H1 (cell line): ENCODE measurements at regions not wholly inside any gene's neighbourhood (a gene's known extent, or its start where the extent isn't known, plus 50 kb on each side); places are given as distances from the start of the nearest gene placed in this dataset.

Experiments
- CTCF ChIA-PET: fragments of 300-600 bp; sonication (Branson Sonifier 250); formaldehyde crosslinking; loops from one replicate; lab custom pipeline; 2021; ENCODE audit not compliant: partially characterized antibody; lab: Charles Lee
- POLR2A ChIA-PET: fragments of 300-600 bp; sonication (Branson Sonifier 250); formaldehyde crosslinking; loops from one replicate; lab custom pipeline; 2021; ENCODE audit warnings: inconsistent platforms; ENCODE audit not compliant: partially characterized antibody; lab: Charles Lee
- DNase-seq, 2 experiments: peaks; one replicate each; pipeline versions ENCODE4 v3.0.0 to v3.0.0-alpha.2; 2010 to 2022; ENCODE audit warnings: low spot score in 2 of 2, low read depth in 1 of 2, mixed read lengths in 1 of 2
- FAIRE-seq: peaks from 2 replicates; lab custom pipeline; 2011; peaks lifted over from hg19 to GRCh38; lab: Jason Lieb, UNC
- H2AFZ ChIP-seq: 2 replicates; pipeline ENCODE4 v1.8.1; 2012; ENCODE audit warnings: low read length, inconsistent platforms
- H2AK5ac ChIP-seq: 2 replicates; pipeline ENCODE4 v1.6.1; 2013; ENCODE audit warnings: low read depth, low read length
- H2BK120ac ChIP-seq: replicated peaks from 2 replicates; pipeline ENCODE3; 2013; ENCODE audit warnings: low read depth, low read length, inconsistent platforms
- H2BK12ac ChIP-seq: 2 replicates; pipeline ENCODE4 v1.6.1; 2013; ENCODE audit warnings: low read depth, low read length
- H2BK15ac ChIP-seq: 2 replicates; pipeline ENCODE4 v1.6.1; 2013; ENCODE audit warnings: low read length
- H2BK20ac ChIP-seq: 2 replicates; pipeline ENCODE4 v1.6.1; 2013; ENCODE audit warnings: low read length
- H2BK5ac ChIP-seq: 2 replicates; pipeline ENCODE4 v1.6.1; 2013; ENCODE audit warnings: low read depth, low read length
- H3K14ac ChIP-seq: 2 replicates; pipeline ENCODE4 v1.6.1; 2013; ENCODE audit warnings: inconsistent platforms; ENCODE audit not compliant: insufficient read length
- H3K18ac ChIP-seq: 2 replicates; pipeline ENCODE4 v1.6.1; 2013; ENCODE audit warnings: low read length; ENCODE audit errors: extremely low read depth
- H3K23ac ChIP-seq: 2 replicates; pipeline ENCODE4 v1.6.1; 2013; ENCODE audit warnings: inconsistent platforms; ENCODE audit not compliant: insufficient read length
- H3K23me2 ChIP-seq: 2 replicates; pipeline ENCODE4 v1.6.1; 2013; ENCODE audit warnings: low read depth, low read length
- H3K27ac ChIP-seq: 2 replicates; pipeline ENCODE4 v1.6.1; 2011; ENCODE audit warnings: low read depth, low read length, inconsistent platforms
- H3K27me3 ChIP-seq, 4 experiments: replicated peaks in 1 of 4; 1 replicate in 1 of 4; 2 replicates in 3 of 4; pipeline versions ENCODE4 v1.6.1 to v1.8.1; 2011 to 2013; ENCODE audit warnings: low read length in 3 of 4, mild to moderate bottlenecking in 3 of 4, inconsistent platforms in 2 of 4, mixed read lengths in 2 of 4, moderate library complexity in 1 of 4; ENCODE audit not compliant: control insufficient read depth in 3 of 4, insufficient read depth in 3 of 4; ENCODE audit errors: extremely low read depth in 1 of 4
- H3K36me3 ChIP-seq, 4 experiments: 2 replicates each; pipeline versions ENCODE4 v1.6.1 to v1.8.1; 2011 to 2013; ENCODE audit warnings: mild to moderate bottlenecking in 4 of 4, low read length in 3 of 4, moderate library complexity in 2 of 4, control low read depth in 1 of 4, inconsistent platforms in 1 of 4; ENCODE audit not compliant: insufficient read depth in 4 of 4, control insufficient read depth in 2 of 4
- H3K4ac ChIP-seq: replicated peaks from 2 replicates; pipeline ENCODE3; 2013; ENCODE audit warnings: low read length, low read depth, mixed read lengths, inconsistent platforms; ENCODE audit not compliant: insufficient read length
- H3K4me1 ChIP-seq, 4 experiments: replicated peaks in 1 of 4; 1 replicate in 1 of 4; 2 replicates in 3 of 4; pipeline versions ENCODE4 v1.6.1 to v1.8.1; 2011 to 2013; ENCODE audit warnings: low read length in 3 of 4, inconsistent platforms in 2 of 4, mixed read lengths in 1 of 4; ENCODE audit not compliant: insufficient read depth in 4 of 4, control insufficient read depth in 3 of 4
- H3K4me2 ChIP-seq, 2 experiments: 2 replicates each; pipeline versions ENCODE4 v1.6.1 to v1.8.1; 2011 to 2013; ENCODE audit warnings: low read depth in 2 of 2, low read length in 2 of 2, control low read depth in 1 of 2, inconsistent platforms in 1 of 2, mild to moderate bottlenecking in 1 of 2; ENCODE audit not compliant: insufficient read depth in 1 of 2
- H3K4me3 ChIP-seq, 4 experiments: fragments of 200-600, 300-600 bp in 1 of 4; sonication (generic), shearing (Covaris generic), sonication (Bioruptor Twin) in 1 of 4; 2 replicates each; pipeline versions ENCODE4 v1.5.1 to v1.8.1; 2011 to 2016; ENCODE audit warnings: low read length in 4 of 4, low read depth in 3 of 4, control low read depth in 2 of 4, inconsistent platforms in 2 of 4, mild to moderate bottlenecking in 2 of 4, mixed read lengths in 1 of 4, moderate library complexity in 1 of 4; ENCODE audit not compliant: insufficient read depth in 2 of 4; ENCODE audit errors: extremely low read depth in 1 of 4
- H3K56ac ChIP-seq: replicated peaks from 2 replicates; pipeline ENCODE3; 2013; ENCODE audit warnings: low read depth, mild to moderate bottlenecking, mixed read lengths, low read length, inconsistent platforms; ENCODE audit not compliant: insufficient read length
- H3K79me1 ChIP-seq: 2 replicates; pipeline ENCODE4 v1.6.1; 2013; ENCODE audit warnings: low read depth, low read length, control low read depth
- H3K79me2 ChIP-seq, 2 experiments: 2 replicates each; pipeline versions ENCODE4 v1.6.1 to v1.8.1; 2012 to 2013; ENCODE audit warnings: low read length in 2 of 2, mild to moderate bottlenecking in 2 of 2, inconsistent platforms in 1 of 2; ENCODE audit not compliant: insufficient read depth in 2 of 2, control insufficient read depth in 1 of 2
- H3K9ac ChIP-seq, 4 experiments: replicated peaks in 1 of 4; 1 replicate in 1 of 4; 2 replicates in 3 of 4; pipeline versions ENCODE4 v1.6.1 to v1.8.1; 2011 to 2013; ENCODE audit warnings: low read depth in 3 of 4, low read length in 3 of 4, control low read depth in 2 of 4, mild to moderate bottlenecking in 2 of 4, moderate library complexity in 2 of 4, inconsistent platforms in 1 of 4; ENCODE audit errors: extremely low read depth in 1 of 4
- H3K9me3 ChIP-seq, 2 experiments: 2 replicates each; pipeline versions ENCODE4 v1.6.1 to v1.8.1; 2012 to 2013; ENCODE audit warnings: mild to moderate bottlenecking in 2 of 2, moderate library complexity in 2 of 2, control low read depth in 1 of 2, inconsistent platforms in 1 of 2, low read depth in 1 of 2, low read length in 1 of 2, mixed read lengths in 1 of 2; ENCODE audit not compliant: insufficient read depth in 2 of 2
- H4K20me1 ChIP-seq, 2 experiments: replicated peaks in 1 of 2; 2 replicates each; pipeline versions ENCODE3 to v1.8.1; 2011 to 2013; ENCODE audit warnings: inconsistent platforms in 2 of 2, low read length in 2 of 2, mild to moderate bottlenecking in 1 of 2; ENCODE audit not compliant: insufficient read depth in 2 of 2, control insufficient read depth in 1 of 2
- H4K5ac ChIP-seq: 2 replicates; pipeline ENCODE4 v1.6.1; 2013; ENCODE audit warnings: low read length, low read depth, mixed read lengths, inconsistent platforms; ENCODE audit not compliant: insufficient read length
- H4K8ac ChIP-seq: 2 replicates; pipeline ENCODE4 v1.8.0; 2013; ENCODE audit warnings: mild to moderate bottlenecking, moderate library complexity, low read length, inconsistent platforms; ENCODE audit not compliant: insufficient read depth; ENCODE audit errors: extremely low read depth
- H4K91ac ChIP-seq: replicated peaks from 2 replicates; pipeline ENCODE3; 2013; ENCODE audit warnings: low read length, mixed read lengths, inconsistent platforms; ENCODE audit not compliant: insufficient read length
- BCL11A ChIP-seq, 2 experiments: IDR thresholded peaks; one replicate each; pipeline ENCODE4 v1.6.1; 2011; ENCODE audit warnings: low read depth in 2 of 2, low read length in 2 of 2, mild to moderate bottlenecking in 2 of 2
- BRCA1 ChIP-seq: IDR thresholded peaks from 2 replicates; pipeline ENCODE4 v1.6.1; 2012; ENCODE audit warnings: low read depth, low read length, improper control_type of control experiment
- CBX8 ChIP-seq: fragments of 300-800, 300-1000 bp; sonication (generic); IDR thresholded peaks from 2 replicates; pipeline ENCODE4 v1.7.1; 2016; ENCODE audit warnings: low read depth, low read length, borderline replicate concordance
- RXRA ChIP-seq: IDR thresholded peaks from 2 replicates; pipeline ENCODE4 v1.6.1; 2011; ENCODE audit warnings: low read depth, mild to moderate bottlenecking, low read length, moderate library complexity; ENCODE audit not compliant: insufficient read depth
- TF ChIP-seq, protein P1 (sequence below), 3 experiments: IDR thresholded peaks; 1 replicate in 2 of 3; 2 replicates in 1 of 3; pipeline versions ENCODE4 v1.5.1 to v1.6.1; 2011; ENCODE audit warnings: low read length in 3 of 3, mild to moderate bottlenecking in 3 of 3, inconsistent platforms in 2 of 3, low read depth in 1 of 3, moderate library complexity in 1 of 3; ENCODE audit not compliant: insufficient read depth in 1 of 3; ENCODE audit errors: control extremely low read depth in 1 of 3

DNA sequence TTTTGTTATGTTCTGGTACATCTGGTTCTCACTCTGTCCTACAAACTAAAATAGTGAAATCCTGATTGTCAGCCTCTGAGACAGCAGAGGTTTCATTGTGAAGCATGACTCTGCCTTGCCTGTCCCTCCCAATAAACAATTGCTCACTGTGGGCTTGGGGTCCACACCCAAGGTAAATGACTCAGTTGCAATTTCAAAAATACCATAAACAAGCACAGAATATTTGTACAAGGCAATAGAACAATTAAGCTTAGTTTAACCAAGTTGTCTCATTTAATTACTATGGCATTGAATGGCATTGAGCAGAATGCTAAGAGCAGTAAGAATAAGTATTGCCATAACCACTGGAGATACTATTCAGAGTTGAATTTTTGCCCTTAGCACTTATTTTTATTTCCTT, 353.6 kb downstream of the SPRY2 start:
- no peak overlapping the region for H4K5ac ChIP-seq
- CTCF ChIA-PET = interaction anchor here (1.3 kb wide), 1 partner anchor 14 kb away, joined by 5 read pairs; no protein-coding TSS in a partner anchor
- no peaks in the 10 kb centered on the region for H3K4me1 ChIP-seq
- no peaks in the 10 kb centered on the region for H3K9me3 ChIP-seq
- no peak for TF ChIP-seq RXRA
- TF ChIP-seq, protein P1, sequence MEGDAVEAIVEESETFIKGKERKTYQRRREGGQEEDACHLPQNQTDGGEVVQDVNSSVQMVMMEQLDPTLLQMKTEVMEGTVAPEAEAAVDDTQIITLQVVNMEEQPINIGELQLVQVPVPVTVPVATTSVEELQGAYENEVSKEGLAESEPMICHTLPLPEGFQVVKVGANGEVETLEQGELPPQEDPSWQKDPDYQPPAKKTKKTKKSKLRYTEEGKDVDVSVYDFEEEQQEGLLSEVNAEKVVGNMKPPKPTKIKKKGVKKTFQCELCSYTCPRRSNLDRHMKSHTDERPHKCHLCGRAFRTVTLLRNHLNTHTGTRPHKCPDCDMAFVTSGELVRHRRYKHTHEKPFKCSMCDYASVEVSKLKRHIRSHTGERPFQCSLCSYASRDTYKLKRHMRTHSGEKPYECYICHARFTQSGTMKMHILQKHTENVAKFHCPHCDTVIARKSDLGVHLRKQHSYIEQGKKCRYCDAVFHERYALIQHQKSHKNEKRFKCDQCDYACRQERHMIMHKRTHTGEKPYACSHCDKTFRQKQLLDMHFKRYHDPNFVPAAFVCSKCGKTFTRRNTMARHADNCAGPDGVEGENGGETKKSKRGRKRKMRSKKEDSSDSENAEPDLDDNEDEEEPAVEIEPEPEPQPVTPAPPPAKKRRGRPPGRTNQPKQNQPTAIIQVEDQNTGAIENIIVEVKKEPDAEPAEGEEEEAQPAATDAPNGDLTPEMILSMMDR (IDR thresholded peaks at IDR 0.05; ENCODE audit: control extremely low read depth in 1 of 3, insufficient read depth in 1 of 3, low read depth in 1 of 3, low read length in 3 of 3) = no peak
- no peak for TF ChIP-seq BCL11A (IDR thresholded peaks at IDR 0.05; ENCODE audit: low read depth in 2 of 2, low read length in 2 of 2)
- no peak for TF ChIP-seq CBX8
- no peak for TF ChIP-seq BRCA1
- DNase-seq = no peak
- no peak overlapping the region for H2BK5ac ChIP-seq
- H2BK20ac ChIP-seq = no peak overlapping the region
- H4K91ac ChIP-seq = no peak overlapping the region
- no peak overlapping the region for H3K14ac ChIP-seq
- POLR2A ChIA-PET = interaction anchor here (1.0 kb wide), 1 partner anchor 14 kb away, joined by 3 read pairs; no protein-coding TSS in a partner anchor
- no peak overlapping the region for H3K9ac ChIP-seq
- no peaks in the 10 kb centered on the region for H3K79me2 ChIP-seq
- FAIRE-seq = no peak
- H3K4me3 ChIP-seq = no peak overlapping the region
- no peak overlapping the region for H2AK5ac ChIP-seq
- H4K20me1 ChIP-seq = no peaks in the 10 kb centered on the region
- H3K36me3 ChIP-seq = no peaks in the 10 kb centered on the region
- no peak overlapping the region for H2BK12ac ChIP-seq
- no peak overlapping the region for H3K4me2 ChIP-seq
- H3K79me1 ChIP-seq = no peaks in the 10 kb centered on the region
- H2BK120ac ChIP-seq = no peak overlapping the region
- no peak overlapping the region for H3K23ac ChIP-seq
- H4K8ac ChIP-seq = no peak overlapping the region
- no peaks in the 10 kb centered on the region for H3K27me3 ChIP-seq
- H3K18ac ChIP-seq = no peak overlapping the region
- H3K56ac ChIP-seq = no peak overlapping the region
- H3K27ac ChIP-seq = no peak overlapping the region
- H2BK15ac ChIP-seq = no peak overlapping the region
- H3K4ac ChIP-seq = no peak overlapping the region
- no peaks in the 10 kb centered on the region; the same call in 1 of the 2 replicates for H3K23me2 ChIP-seq
- H2AFZ ChIP-seq = no peak overlapping the region
